Right lung (tissue), 2 donors: ENCODE measurements at regions not wholly inside any gene's neighbourhood (a gene's known extent, or its start where the extent isn't known, plus 50 kb on each side); places are given as distances from the start of the nearest gene placed in this dataset.
"Not testable (repeated sequence)": the region's sequence is repeated elsewhere in the genome, so short reads cannot be mapped to it uniquely, and the experiment has no call there.

ENCODE experiments used
- DNase-seq, 2 donors: peaks; one replicate each; pipeline ENCODE4 v3.0.0-alpha.2; 2013

DNA sequence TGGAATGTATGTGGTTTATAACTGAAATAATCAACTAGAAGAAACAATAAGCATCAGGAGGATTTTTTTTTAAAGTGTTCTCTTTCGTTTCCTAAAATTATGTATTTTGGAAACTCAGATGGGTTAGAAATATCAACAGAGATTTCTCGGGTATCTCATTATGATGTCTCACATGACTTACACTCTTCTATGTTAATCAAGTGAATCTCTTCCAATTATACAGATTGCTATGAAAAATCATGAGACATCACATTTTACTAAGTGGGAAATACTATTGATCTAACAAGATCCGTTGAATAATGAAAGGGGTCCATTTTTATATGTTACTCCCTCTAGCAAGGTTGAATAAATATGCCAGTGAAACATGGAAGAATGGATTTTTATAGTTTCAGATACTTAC is 54.7 kb upstream of the NRIP1 start:
- DNase-seq = no peak

DNA sequence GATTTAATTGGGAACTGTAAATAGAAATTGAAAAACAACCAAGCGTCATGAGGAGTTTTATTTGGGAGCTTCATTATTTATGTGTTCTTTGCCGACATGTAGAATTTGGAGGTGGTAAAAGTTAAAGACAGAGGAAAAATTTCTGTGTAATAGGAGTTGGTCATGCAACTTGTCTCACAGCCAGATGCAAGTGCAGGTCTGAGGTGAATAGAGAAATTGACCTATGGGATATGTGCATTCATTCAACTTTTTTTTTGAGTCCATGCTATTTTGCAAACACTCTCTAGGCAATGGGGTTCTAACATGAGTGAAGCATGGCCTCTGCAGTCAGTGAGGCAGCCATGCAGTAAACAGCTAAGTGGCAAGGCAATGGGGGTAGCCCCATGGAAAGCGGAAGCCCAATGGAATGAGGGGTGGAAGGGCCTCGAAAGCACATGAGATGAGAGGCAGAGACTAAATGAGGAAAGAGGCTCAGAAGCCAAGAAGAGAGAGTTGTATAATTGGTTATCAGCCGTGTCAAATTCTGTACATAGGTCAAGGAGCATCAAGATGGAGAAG is 56.4 kb upstream of the NRIP1 start:
- DNase-seq = no peak

DNA sequence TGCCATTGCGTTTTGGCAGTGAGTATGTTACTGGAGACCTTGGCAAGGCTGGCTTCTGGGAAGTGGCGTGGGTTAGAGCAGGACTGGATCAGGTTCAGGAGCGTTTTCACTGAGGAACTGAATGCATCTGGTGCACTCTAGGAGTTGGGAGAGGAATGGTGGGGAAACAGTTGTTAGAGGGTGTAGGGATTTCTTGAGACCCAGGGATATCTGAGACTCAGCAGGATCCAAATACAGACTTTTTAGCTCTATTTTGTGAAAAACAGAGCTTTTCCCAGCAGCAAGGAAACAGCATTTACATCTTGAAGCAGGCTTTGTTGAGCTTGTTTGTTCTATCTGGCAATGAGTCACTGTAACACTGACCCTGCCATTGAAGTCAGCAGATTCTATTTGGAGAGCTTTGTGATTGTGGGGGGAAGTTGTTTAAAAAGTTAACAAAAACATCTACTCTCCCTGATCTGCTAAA is 56.9 kb upstream of the NRIP1 start:
- DNase-seq = no peak

DNA sequence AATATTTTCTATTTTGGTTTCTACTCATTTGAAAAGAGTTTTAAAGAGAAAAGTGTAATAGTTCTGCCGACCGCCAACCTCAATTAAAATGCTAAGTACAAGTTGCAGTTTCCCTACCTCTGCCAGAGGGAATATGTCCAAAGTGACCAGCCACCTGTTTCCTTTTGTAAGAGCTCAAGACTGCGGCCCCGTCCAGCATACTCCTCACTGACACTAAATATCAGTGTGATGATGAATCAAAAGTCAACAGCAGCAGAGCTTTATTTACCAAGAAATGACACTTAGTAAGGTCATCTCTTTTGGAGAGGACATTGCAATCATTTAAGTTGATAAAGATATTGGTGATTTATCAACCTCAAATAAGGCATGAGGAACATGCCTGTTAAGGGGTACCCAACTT is 57.4 kb upstream of the NRIP1 start:
- DNase-seq = no peak

DNA sequence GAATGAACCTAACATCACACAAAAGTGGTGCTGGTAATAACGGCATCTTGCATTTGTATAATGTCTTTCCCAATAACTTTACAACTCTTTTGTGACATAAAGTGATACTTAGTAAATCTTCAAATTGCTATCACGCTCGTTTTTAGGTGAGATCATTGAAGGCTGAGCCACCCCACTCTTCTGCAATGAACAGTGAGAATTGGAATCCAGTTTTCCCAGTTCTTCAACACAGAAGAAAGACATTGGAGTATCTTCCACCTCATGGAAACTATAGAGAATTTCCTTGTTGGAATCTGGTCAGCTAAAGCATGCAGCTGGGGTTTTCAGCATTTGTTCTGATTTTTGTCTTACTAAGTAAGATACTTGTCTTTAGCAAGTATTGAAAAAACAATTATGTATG is 59.9 kb upstream of the NRIP1 start:
- DNase-seq = no peak

DNA sequence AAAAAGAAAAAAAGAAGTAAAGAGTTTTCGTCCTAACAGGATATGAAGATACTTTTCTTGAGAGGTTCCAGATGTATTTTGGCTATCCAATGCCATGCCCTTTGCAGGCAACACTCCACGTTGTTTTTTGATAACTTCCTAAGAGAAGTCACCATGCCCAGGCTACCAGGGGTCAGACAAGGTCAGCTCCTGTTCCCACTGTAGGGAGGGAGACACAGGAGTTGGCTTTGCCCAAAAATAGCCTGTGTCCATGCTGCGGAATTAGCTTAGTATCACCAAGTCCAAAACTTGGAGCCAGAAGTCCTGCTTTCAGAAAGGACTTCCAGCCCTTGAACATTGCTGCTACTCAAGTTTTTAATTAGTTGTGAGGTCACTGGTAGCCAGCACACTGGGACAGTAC is 62.1 kb upstream of the NRIP1 start:
- no peak for DNase-seq

DNA sequence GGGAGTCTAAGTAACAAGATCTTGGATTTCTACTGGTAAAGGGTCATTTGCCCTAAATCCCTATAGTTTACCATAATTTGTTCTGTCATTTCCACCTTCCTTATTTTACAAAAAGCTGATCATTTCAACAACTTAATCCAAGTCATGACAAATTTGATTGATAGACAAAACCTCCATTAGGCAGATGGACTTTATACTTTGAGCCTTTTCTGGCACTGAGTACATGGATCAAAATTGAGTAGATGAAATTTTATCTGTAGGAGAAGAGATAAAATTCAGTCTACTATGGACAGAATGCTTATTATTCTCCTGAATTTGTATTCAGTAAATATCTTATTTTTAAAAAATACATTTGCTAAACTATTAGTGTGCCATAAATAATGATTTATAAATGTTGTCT is 62.6 kb upstream of the NRIP1 start:
- no peak for DNase-seq

DNA sequence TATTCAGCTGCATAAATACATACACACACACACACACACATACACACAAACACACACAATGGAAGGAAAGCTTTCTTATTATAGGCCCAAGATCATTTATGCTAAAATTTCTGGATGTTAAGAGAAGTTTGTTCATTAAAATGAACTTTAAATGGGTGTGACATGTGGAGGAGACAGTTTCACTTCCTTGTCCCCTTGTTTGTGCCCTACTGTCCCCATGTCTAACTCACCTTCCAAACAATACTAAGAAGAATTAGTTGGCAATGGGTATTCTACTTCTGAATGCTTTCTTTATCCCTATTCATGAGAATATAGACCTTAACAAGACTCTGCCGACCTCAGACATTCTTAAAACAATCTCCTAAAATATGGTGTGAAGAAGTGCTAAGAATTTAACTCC is 63.5 kb upstream of the NRIP1 start:
- DNase-seq = no peak

DNA sequence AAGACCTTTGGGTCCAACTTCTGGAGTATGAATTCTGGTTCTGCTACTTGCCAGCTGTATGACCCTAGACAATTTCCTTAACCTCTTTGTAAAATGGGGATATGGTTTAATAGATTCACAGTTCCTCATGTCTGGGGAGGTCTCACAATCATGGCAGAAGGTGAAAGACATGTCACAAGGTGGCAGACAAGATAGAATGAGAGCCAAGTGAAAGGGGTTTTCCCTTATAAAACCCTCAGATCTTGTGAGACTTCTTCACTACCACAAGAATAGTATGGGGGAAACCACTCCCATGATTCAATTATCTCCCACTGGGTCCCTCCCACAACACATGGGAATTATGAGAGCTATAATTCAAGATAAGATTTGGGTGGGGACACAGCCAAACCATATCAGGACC is 63.9 kb upstream of the NRIP1 start:
- DNase-seq = not testable (repeated sequence)

DNA sequence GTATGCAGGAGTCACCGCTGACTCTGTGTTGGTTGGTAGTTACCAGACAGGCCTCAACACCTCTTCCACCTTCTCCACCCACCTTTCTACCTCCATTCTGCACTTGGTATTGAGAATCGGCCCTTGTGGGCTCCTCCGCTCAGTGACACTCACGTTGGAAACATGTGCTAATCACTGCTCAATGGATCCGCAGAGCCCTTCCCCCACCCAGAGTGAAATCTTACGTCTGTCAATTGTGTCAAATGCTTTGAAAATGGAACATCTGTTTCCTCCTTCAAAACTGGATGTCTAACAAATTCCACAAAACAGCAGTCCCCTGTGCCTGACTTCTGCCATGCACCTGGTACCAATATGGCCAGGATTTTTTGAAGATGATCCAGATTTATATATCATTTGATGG is 65.5 kb upstream of the NRIP1 start:
- no peak for DNase-seq

DNA sequence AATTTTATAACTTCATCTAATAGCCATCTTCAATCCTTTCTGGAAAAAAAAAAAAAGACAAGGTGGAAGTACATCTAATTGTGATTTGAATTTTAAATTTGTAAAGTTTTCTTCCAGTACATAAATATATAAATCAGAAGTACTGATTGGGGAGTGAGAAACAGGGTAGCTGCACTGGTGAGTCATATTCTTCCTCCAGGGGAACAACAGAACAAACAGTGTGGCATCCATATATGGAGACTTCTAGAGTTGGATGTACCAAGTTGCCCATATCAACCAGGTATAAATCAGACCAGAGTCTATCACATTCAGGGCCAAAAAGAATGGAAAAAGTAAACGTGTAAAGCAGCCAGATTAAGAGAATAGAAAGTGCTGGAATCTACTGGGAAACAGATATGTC is 66.0 kb upstream of the NRIP1 start:
- no peak for DNase-seq

DNA sequence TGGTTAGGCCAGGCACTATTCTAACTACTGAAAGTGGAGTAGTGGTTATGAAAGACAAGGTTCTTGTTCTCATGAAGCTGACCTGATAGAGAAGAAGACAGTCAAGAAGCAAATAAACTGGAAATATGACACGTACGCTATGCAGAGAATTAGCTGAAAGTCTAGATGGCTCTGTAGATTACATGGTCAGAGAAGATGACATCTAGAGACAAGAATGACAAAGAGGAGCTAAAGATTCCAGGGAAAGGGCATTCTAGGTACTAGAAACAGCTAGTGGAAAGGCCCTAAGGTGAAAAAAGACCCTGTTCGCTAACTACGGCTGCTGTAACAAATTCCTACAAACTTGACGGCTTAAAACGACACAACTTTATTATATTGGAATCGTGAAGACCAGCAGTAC is 68.0 kb upstream of the NRIP1 start:
- no peak for DNase-seq

DNA sequence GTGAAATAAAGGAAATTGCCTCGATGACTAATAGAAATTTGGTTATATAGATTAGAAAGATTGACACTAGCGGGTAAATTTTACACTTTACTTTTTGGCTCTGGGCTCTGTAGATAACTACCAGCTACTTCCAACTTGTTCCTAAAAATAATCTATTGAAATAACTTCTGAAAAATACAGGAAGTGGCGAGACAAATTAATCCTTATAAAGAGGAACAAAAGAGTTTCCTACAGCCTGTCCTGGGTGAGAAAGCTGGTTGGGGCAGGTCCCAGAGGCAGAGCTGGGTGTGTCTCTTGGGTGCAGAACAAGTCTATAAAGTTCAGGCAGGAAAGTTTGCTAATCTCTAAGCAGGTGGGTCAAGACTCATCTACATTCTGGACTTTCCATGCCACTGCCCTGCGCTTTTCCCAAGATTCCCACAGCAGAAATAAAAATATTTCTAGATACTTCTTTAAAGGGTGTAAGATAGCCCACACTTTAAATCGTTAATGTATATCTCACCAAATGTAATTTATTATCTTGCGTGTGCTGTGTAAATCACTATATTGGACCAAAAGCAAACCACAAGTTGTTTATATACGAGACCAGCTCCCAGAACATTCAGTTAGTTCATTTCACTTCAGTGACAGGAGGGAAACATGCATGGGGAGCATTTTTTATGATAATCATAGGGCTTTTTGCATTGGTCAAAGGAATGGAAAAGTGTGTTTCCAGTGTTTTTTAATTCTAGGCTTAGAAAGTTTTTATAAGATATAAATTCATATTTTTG is 70.1 kb upstream of the NRIP1 start:
- DNase-seq = no peak

DNA sequence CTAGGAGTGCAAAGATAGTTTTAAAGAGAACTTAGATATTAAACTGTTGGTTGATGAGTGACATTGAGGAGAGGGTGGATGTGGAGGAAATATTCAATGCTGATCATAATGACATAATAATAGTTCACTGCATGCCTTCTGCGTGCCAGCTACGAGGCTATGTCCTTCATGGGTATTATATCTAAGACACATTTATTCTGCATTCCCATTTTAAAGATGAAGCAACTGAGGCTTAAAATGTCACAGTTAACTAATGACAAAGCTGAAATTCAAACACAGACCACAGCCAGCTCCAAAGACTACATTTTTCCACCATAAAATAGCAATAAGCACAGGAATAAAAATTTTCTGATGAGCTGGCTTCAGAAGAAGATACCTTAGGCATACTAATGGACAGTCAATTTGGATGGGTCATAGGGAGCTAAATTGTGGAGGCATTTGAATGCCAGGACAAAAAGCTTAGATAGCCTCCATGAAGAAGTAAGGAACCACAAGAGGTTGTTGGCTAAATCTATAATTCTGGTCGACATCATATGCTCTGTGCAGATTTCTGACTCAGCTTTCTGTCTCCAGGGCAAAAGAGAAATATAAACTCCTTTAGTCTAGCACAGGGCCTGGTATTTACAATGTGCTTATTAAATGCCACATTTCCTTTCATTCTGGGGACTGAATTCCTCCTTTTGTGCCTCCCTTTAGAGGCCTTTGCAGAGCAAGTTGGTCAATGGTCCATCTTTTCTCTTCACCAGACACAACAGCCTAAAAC is 71.2 kb upstream of the NRIP1 start:
- no peak for DNase-seq

DNA sequence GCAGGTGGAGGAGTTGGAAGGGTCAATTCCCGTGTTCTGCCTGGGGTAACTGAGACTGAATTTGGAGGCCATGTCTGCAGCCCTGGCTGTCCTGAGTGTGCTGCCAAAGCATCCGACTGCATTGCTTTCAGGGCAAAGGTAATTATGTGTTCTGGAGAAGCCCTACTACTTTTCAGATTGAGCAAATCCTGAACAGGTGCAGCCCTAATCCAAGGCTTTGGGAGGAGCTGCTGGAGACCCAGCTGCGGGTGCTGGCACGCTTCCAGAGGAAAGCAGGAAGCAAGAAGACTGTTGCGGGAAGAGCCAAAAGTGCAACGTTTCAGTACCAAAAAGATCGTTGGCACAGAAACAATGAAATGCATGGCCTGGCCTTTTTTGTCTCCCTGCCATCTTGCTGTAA is 73.7 kb upstream of the NRIP1 start:
- no peak for DNase-seq

DNA sequence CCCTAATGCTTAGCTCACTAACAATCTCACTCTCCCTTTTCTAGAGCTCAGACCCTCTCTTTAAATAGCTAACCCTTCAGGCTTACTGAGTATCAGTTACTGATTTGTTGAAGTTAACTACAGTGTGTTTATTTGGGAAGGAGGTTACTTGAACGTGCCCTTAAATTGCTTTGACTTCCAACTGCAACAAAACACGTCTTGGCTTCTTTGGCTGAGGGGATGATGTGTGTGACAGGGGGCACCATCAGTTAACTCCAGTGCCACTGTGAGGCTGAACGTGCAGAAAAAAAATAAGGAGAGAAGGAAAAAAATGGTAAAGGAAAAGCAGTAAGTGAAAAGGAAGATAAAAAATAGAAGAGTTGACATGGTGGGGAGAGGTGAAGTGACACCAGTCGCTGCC is 75.1 kb upstream of the NRIP1 start:
- DNase-seq = no peak

DNA sequence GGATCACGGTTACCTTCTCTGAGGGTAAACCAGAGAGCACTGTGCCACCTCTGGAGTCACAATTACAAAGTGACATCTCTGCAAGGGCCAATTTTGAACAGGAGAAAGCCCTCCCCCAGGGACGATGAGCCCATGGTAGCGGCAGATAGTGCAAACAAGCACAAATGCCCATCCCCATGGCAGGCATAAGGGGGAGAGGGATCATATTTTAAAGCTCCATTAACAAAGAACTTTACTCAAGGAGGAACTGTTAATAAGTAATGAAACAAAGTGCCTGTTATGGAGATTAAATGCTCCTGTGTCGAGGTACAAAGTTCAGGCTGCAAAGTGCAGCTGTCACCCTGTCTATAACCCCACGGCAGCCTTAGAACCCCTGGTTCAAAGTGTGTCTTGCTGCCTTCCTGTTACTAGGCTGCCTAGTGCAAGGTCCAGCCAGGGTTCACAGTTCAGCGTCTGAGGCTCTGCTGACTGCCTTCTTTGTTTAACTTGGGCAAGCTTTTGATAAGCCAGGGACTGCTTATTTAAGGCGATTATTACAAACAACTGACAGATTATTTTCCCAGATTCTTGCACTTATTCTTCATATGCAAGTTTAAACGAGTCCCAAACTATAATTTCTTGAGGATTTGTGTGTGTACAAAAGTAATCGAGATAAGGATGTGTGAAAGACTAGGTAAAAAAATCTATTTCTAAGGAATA is 75.7 kb upstream of the NRIP1 start:
- peak in 1 of 2 donors; percentile 40 for DNase-seq

DNA sequence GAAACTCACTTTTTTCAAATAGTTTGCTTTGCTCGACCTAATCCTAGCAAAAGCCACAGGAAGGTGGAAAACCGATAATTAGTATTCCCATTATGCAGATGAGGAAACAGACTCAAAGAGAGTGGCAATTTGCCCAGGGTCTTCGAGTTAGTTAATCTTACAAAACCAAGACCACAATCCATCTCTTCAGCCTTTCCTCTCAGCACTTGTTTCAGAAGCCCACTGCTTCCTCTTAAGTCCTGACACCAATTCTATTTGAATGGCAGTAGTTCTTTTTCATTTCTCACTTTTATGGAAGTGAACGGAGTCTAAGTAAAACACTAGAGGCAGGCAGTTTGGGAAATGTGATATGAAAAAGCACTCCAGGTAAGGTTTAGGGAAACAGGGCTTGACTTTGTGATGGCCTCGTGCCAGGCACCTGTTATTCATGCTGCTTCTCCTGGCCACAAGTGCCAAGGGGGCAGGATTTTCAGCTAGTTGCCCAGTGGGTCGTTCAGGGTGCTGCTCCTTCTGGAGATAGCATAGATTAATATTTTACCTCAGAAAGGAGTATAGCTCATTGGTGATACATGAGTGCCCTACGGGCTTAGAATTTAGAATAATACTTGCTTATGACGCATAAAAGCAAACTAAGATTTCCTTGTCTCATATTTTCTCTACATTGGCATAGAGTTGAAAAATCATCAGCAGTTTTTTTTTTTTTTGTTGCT is 76.6 kb upstream of the NRIP1 start:
- peak; percentile 41 to 42 for DNase-seq

DNA sequence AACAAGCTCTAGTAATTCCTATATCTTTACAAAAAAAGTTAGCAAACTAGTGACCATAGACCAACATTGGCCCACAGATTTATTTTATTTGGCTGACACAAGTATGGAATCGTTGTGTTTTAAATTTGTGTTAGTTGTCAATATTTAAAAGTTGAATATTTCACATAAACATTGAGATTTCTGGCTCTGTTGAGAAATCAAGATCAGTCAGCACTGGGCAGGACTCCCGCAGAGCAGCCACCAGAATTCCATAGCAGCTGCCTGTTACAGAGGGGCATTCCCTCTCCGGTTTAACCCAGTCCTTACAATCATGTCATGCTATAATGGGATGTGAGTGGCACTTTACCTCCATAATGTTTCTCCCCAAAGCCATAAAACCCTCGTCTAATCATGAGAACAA is 79.2 kb upstream of the NRIP1 start:
- no peak for DNase-seq

DNA sequence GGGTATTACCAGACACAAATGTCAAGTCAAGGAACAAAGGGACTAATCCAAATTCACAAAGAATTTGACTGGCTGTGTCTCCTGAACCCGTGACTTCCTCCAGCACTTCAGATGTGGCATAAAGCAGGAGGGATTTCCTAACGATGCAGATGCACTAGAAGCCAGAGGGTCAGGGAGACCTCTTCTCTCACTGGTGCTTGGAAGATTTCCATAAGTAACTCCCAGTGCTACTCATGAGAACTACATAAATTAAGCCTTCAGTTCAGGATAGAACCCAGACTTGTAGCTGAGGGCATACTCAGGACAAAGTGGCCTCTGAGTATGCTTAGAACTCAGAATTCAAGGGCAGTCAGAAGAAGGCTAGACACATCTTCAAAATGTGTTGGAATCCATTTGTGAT is 83.6 kb upstream of the NRIP1 start:
- no peak for DNase-seq

DNA sequence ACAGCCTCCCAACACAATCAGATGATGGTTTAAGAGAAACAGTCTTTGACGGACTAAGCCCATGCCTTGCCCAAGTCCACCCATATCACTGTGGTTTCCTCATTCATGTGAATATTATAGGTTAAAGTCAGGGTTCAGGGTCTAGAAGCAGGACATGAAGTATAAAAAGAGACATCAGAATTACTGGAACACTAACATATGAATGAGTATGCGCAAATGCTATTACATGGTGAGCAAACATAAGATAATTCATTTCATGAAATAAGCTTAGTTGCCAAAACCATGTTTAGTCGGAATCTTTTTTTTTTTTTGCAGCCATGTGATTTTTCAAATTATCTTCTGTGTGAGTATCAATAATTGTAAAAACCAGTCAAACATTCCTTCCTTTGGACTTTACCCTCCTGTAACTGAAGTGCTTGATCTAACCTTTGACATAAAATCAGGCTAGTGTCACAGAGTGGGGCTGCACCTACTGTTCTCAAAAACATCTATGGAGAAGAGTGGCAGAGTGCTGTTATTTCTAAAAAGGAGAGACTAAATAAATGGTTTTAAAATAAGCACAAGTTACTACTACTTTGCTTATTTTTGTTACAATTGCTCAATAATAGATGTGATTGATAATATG is 84.9 kb upstream of the NRIP1 start:
- no peak for DNase-seq
